ENCODE measurements at regions not wholly inside any gene's neighbourhood (a gene's known extent, or its start where the extent isn't known, plus 50 kb on each side); places are given as distances from the start of the nearest gene placed in this dataset.
"Not testable (repeated sequence)": the region's sequence is repeated elsewhere in the genome, so short reads cannot be mapped to it uniquely, and the experiment has no call there.

GRCh38 chr18:78798402-78799175 lies 181.0 kb upstream of the SALL3 start:
- TF ChIP-seq NFRKB (IDR thresholded peaks at IDR 0.05) (no peak), SUZ12 (IDR thresholded peaks at IDR 0.05) (no peak), SP1 (IDR thresholded peaks at IDR 0.05) (no peak), HDGF (IDR thresholded peaks at IDR 0.05; ENCODE audit: borderline replicate concordance) (no peak), ZNF384 (IDR thresholded peaks at IDR 0.05) (no peak), FOXM1 (IDR thresholded peaks at IDR 0.05; ENCODE audit: borderline replicate concordance) (no peak), FOXA1 (IDR thresholded peaks at IDR 0.05) (no peak), LEF1 (IDR thresholded peaks at IDR 0.05; ENCODE audit: borderline replicate concordance) (no peak), CTBP1 (IDR thresholded peaks at IDR 0.05; ENCODE audit: borderline replicate concordance) (no peak), ARNT (IDR thresholded peaks at IDR 0.05) (no peak), BHLHE40 (IDR thresholded peaks at IDR 0.05; ENCODE audit: borderline replicate concordance) (no peak), PKNOX1 (IDR thresholded peaks at IDR 0.05) (no peak), L3MBTL2 (conservative IDR thresholded peaks at IDR 0.05) (no peak), FOXK2 (IDR thresholded peaks at IDR 0.05) (no peak), ELF4 (IDR thresholded peaks at IDR 0.05) (no peak), TARDBP (IDR thresholded peaks at IDR 0.05) (no peak)
- POLR2A ChIA-PET: no interaction called here

GRCh38 chr18:78799382-78800089 lies 180.1 kb upstream of the SALL3 start:
- CTCF ChIA-PET: no interaction called here
- POLR2A ChIA-PET: no interaction called here
- no peak for DNase-seq (ENCODE audit: extremely low spot score)
- no peak for TF ChIP-seq FOXM1 (IDR thresholded peaks at IDR 0.05; ENCODE audit: borderline replicate concordance)
- TF ChIP-seq L3MBTL2 (conservative IDR thresholded peaks at IDR 0.05): no peak
- TF ChIP-seq FOXK2 (IDR thresholded peaks at IDR 0.05): no peak
- TF ChIP-seq HDGF (IDR thresholded peaks at IDR 0.05; ENCODE audit: borderline replicate concordance): no peak
- no peak for TF ChIP-seq LEF1 (IDR thresholded peaks at IDR 0.05; ENCODE audit: borderline replicate concordance)
- no peak for TF ChIP-seq ARNT (IDR thresholded peaks at IDR 0.05)
- no peak for TF ChIP-seq NFRKB (IDR thresholded peaks at IDR 0.05)
- no peak for TF ChIP-seq ELF4 (IDR thresholded peaks at IDR 0.05)
- TF ChIP-seq BHLHE40 (IDR thresholded peaks at IDR 0.05; ENCODE audit: borderline replicate concordance): no peak
- TF ChIP-seq ZNF384 (IDR thresholded peaks at IDR 0.05): no peak
- no peak for TF ChIP-seq TARDBP (IDR thresholded peaks at IDR 0.05)
- no peak for TF ChIP-seq CTBP1 (IDR thresholded peaks at IDR 0.05; ENCODE audit: borderline replicate concordance)
- TF ChIP-seq SUZ12 (IDR thresholded peaks at IDR 0.05): no peak
- TF ChIP-seq FOXA1 (IDR thresholded peaks at IDR 0.05): no peak
- TF ChIP-seq PKNOX1 (IDR thresholded peaks at IDR 0.05): no peak

More at GRCh38 chr18:78798402-78799175, 181.0 kb upstream of the SALL3 start:
- no peak for DNase-seq (ENCODE audit: extremely low spot score)
- CTCF ChIA-PET: no interaction called here

GRCh38 chr18:78800102-78800851 lies 179.3 kb upstream of the SALL3 start:
- POLR2A ChIA-PET; CTCF ChIA-PET; DNase-seq (ENCODE audit: extremely low spot score): not testable (repeated sequence)

GRCh38 chr18:78801011-78801410 lies 178.6 kb upstream of the SALL3 start:
- TF ChIP-seq L3MBTL2 (conservative IDR thresholded peaks at IDR 0.05): no peak
- no peak for TF ChIP-seq SUZ12 (IDR thresholded peaks at IDR 0.05)
- no peak for TF ChIP-seq FOXK2 (IDR thresholded peaks at IDR 0.05)
- TF ChIP-seq TARDBP (IDR thresholded peaks at IDR 0.05): no peak
- no peak for TF ChIP-seq NFRKB (IDR thresholded peaks at IDR 0.05)
- no peak for TF ChIP-seq HDGF (IDR thresholded peaks at IDR 0.05; ENCODE audit: borderline replicate concordance)
- no peak for TF ChIP-seq ZNF384 (IDR thresholded peaks at IDR 0.05)
- TF ChIP-seq SP1 (IDR thresholded peaks at IDR 0.05): no peak
- no peak for TF ChIP-seq ELF4 (IDR thresholded peaks at IDR 0.05)
- TF ChIP-seq BHLHE40 (IDR thresholded peaks at IDR 0.05; ENCODE audit: borderline replicate concordance): no peak
- no peak for TF ChIP-seq LEF1 (IDR thresholded peaks at IDR 0.05; ENCODE audit: borderline replicate concordance)
- TF ChIP-seq PKNOX1 (IDR thresholded peaks at IDR 0.05): no peak
- TF ChIP-seq ARNT (IDR thresholded peaks at IDR 0.05): no peak
- no peak for TF ChIP-seq FOXM1 (IDR thresholded peaks at IDR 0.05; ENCODE audit: borderline replicate concordance)
- no peak for TF ChIP-seq FOXA1 (IDR thresholded peaks at IDR 0.05)
- no peak for TF ChIP-seq CTBP1 (IDR thresholded peaks at IDR 0.05; ENCODE audit: borderline replicate concordance)
- no peak for DNase-seq (ENCODE audit: extremely low spot score)
- POLR2A ChIA-PET: no interaction called here
- CTCF ChIA-PET: no interaction called here

GRCh38 chr18:78803104-78803503 lies 176.5 kb upstream of the SALL3 start:
- ChIA-PET CTCF (no interaction called here), POLR2A (no interaction called here)
- no peak for DNase-seq (ENCODE audit: extremely low spot score)
- TF ChIP-seq ARNT (IDR thresholded peaks at IDR 0.05) (no peak), SUZ12 (IDR thresholded peaks at IDR 0.05) (no peak), BHLHE40 (IDR thresholded peaks at IDR 0.05; ENCODE audit: borderline replicate concordance) (no peak), SP1 (IDR thresholded peaks at IDR 0.05) (no peak), ZNF384 (IDR thresholded peaks at IDR 0.05) (no peak), FOXM1 (IDR thresholded peaks at IDR 0.05; ENCODE audit: borderline replicate concordance) (no peak), NFRKB (IDR thresholded peaks at IDR 0.05) (no peak), PKNOX1 (IDR thresholded peaks at IDR 0.05) (no peak), HDGF (IDR thresholded peaks at IDR 0.05; ENCODE audit: borderline replicate concordance) (no peak), FOXA1 (IDR thresholded peaks at IDR 0.05) (no peak), TARDBP (IDR thresholded peaks at IDR 0.05) (no peak), ELF4 (IDR thresholded peaks at IDR 0.05) (no peak), LEF1 (IDR thresholded peaks at IDR 0.05; ENCODE audit: borderline replicate concordance) (no peak), FOXK2 (IDR thresholded peaks at IDR 0.05) (no peak), L3MBTL2 (conservative IDR thresholded peaks at IDR 0.05) (no peak), CTBP1 (IDR thresholded peaks at IDR 0.05; ENCODE audit: borderline replicate concordance) (no peak)
